Activated CD4-positive, alpha-beta memory T cell treated with anti-CD3 and anti-CD28 coated beads for 36 hours (primary cell): ENCODE measurements at regions not wholly inside any gene's neighbourhood (a gene's known extent, or its start where the extent isn't known, plus 50 kb on each side); places are given as distances from the start of the nearest gene placed in this dataset.
A peak's percentile ranks its signal among the peaks of the same experiment; 100 is the strongest.

Experiments
- CTCF ChIA-PET: fragments of 350-600 bp; sonication (Branson Sonifier 250); formaldehyde crosslinking; loops from one replicate; lab custom pipeline; 2021; ENCODE audit warnings: antibody characterized with exemption, inconsistent platforms; lab: Charles Lee
- POLR2A ChIA-PET: fragments of 350-600 bp; sonication (Branson Sonifier 250); formaldehyde crosslinking; loops from one replicate; lab custom pipeline; 2021; ENCODE audit warnings: antibody characterized with exemption; lab: Charles Lee
- DNase-seq: peaks from one replicate; pipeline ENCODE4 v3.0.0-alpha.2; 2020
- H3K27ac Mint-ChIP-seq: one replicate; pipeline ENCODE4 v1.8.0; 2021; ENCODE audit warnings: mixed read lengths
- H3K27me3 Mint-ChIP-seq: one replicate; pipeline ENCODE4 v1.8.0; 2021; ENCODE audit warnings: mixed read lengths
- H3K36me3 Mint-ChIP-seq: one replicate; pipeline ENCODE4 v1.8.0; 2021; ENCODE audit warnings: mixed read lengths
- H3K4me1 Mint-ChIP-seq: one replicate; pipeline ENCODE4 v1.8.0; 2021; ENCODE audit warnings: low read depth, mixed read lengths
- H3K4me3 Mint-ChIP-seq: one replicate; pipeline ENCODE4 v1.8.0; 2021; ENCODE audit warnings: mild to moderate bottlenecking, mixed read lengths
- H3K9me3 Mint-ChIP-seq: one replicate; pipeline ENCODE4 v1.8.0; 2021; ENCODE audit warnings: mixed read lengths
- intact Hi-C: fragments of 100-400 bp; cut with micrococcal nuclease; formaldehyde crosslinking; loops from one replicate; pipeline ENCODE4 v1.15.1; 2023

DNA sequence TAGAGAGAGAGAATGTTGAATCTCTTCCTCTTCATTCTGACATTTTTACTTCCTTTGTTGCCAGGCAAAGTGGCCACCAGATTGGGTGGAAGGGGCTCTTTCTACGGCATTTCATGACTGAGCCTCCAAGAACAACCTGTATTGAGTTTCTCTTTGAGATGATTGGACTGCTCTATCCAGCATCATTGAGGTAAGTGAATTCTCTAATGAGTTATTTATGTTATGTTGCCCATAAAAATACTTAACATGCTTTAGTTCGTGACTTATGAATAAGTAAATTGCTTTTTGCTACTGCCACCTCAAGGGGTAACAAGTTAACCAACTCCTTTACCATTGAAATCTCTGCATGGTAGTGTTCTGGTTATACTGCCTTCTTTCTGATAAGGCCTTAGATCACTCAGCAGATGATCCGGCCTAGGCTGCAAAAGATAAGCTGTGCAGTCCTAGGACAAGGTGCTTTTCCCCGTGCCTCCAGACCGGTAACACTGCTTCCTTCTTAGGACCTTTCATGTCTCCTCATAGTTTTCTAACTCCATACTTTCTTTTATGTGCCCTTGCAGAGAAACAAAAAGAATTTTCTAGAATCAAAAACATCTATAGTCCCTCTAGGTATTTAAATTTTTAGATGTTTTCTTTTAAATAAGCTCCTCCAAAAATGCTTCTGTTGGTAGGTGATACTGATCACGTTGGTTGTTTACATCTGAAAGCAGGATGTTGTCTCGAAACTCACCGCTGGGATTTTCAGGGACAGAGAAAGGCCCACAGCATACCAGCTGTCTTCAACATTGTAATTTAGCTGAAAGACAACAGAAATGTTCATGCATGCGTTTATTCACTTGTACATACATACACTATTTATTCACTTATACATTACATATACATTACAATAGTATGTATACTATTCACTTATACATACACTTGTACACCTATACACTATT is 157.1 kb upstream of the RBPJ start:
- ChIA-PET CTCF (no interaction called here), POLR2A (no interaction called here)
- H3K27ac Mint-ChIP-seq, result no peak overlapping the region
- peaks cover 11% of the 10 kb centered on the region for H3K4me1 Mint-ChIP-seq
- peaks cover 4% of the 10 kb centered on the region for H3K36me3 Mint-ChIP-seq
- no peaks in the 10 kb centered on the region for H3K27me3 Mint-ChIP-seq
- H3K4me3 Mint-ChIP-seq, result no peak overlapping the region
- H3K9me3 Mint-ChIP-seq, result peaks cover 13% of the 10 kb centered on the region
- intact Hi-C loops, result no loop called here
- no peak for DNase-seq

GRCh38 chr4:26171501-26171900 is 149.3 kb upstream of the RBPJ start:
- CTCF ChIA-PET, result no interaction called here
- H3K27me3 Mint-ChIP-seq, result no peaks in the 10 kb centered on the region
- DNase-seq, result no peak
- H3K36me3 Mint-ChIP-seq, result no peaks in the 10 kb centered on the region
- H3K4me3 Mint-ChIP-seq, result no peak overlapping the region
- POLR2A ChIA-PET, result no interaction called here
- H3K4me1 Mint-ChIP-seq, result peaks cover 14% of the 10 kb centered on the region
- intact Hi-C loops, result no loop called here
- H3K9me3 Mint-ChIP-seq, result peaks cover 2% of the 10 kb centered on the region
- no peak overlapping the region for H3K27ac Mint-ChIP-seq

GRCh38 chr4:26171941-26172340 is 148.9 kb upstream of the RBPJ start:
- no peak overlapping the region for H3K27ac Mint-ChIP-seq
- POLR2A ChIA-PET, result no interaction called here

DNA sequence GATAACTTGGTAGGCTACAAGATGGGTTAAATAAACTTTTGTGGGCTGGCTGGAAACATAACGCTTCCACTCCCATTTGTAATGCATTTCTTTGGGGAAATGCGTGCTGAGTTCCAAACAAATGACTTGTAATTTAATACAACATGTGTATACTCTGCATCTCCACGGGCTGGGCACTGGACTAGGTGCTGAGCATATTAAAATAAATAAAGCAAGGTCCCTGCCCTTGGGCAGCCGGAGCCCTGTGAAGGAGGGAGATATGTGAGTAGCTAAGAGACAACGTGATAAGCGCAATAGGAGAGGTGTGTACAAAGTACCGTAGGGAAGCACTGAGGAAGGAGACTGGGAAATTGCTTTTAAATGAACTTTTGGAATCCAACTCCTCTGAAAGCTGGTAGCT is 147.2 kb upstream of the RBPJ start:
- ChIA-PET CTCF (interaction anchor here (1.2 kb wide), 1 partner anchor 157 kb away, joined by 5 read pairs; no protein-coding TSS in a partner anchor), POLR2A (no interaction called here)
- intact Hi-C loops, result loop anchor here (2.0 kb wide), 1 partner anchor 23 kb away; no protein-coding TSS in a partner anchor
- Mint-ChIP-seq H3K4me3 (no peak overlapping the region), H3K9me3 (no peaks in the 10 kb centered on the region), H3K27ac (no peak overlapping the region), H3K4me1 (peaks cover 17% of the 10 kb centered on the region), H3K27me3 (no peaks in the 10 kb centered on the region), H3K36me3 (no peaks in the 10 kb centered on the region)
- DNase-seq, result no peak

More at GRCh38 chr4:26171941-26172340, 148.9 kb upstream of the RBPJ start:
- intact Hi-C loops, result no loop called here
- CTCF ChIA-PET, result no interaction called here
- Mint-ChIP-seq H3K36me3 (no peaks in the 10 kb centered on the region), H3K27me3 (no peaks in the 10 kb centered on the region), H3K4me3 (no peak overlapping the region), H3K4me1 (peaks cover 14% of the 10 kb centered on the region), H3K9me3 (peaks cover 2% of the 10 kb centered on the region)
- DNase-seq, result no peak

DNA sequence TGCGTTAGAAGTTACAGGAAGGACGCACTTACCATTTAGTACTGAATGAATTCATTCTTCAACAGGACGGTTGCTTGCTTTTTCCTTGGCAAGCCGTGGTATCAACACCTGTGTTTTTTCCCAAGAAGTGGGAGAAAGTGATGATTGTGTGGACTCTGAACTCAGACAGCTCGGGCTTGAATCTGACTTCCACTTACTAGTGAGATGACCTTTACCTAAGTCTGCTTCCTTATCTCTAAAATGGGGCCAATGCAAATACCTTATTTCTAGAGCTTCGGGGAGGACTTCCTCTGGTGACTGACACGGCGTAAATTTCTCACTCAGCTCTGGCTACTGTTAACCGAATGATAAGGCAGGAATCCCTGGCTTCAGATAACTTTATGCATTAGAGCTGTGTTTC is 146.8 kb upstream of the RBPJ start:
- ChIA-PET POLR2A (interaction anchor here (0.9 kb wide), 1 partner anchor 146 kb away, joined by 3 read pairs; no protein-coding TSS in a partner anchor), CTCF (interaction anchor here (1.2 to 1.6 kb wide), 2 partner anchors 12 to 156 kb away, joined by 5 to 6 read pairs; no protein-coding TSS in a partner anchor)
- intact Hi-C loops, result loop anchor here (2.0 kb wide), 1 partner anchor 23 kb away; no protein-coding TSS in a partner anchor

GRCh38 chr4:26175006-26175786 is 145.6 kb upstream of the RBPJ start:
- H3K4me3 Mint-ChIP-seq, result no peak overlapping the region
- H3K27ac Mint-ChIP-seq, result peak overlapping the region; percentile 71
- no peaks in the 10 kb centered on the region for H3K27me3 Mint-ChIP-seq
- POLR2A ChIA-PET, result interaction anchor here (0.6 to 1.0 kb wide), 6 partner anchors 19 to 572 kb away, joined by 3 read pairs; no protein-coding TSS in a partner anchor
- no peaks in the 10 kb centered on the region for H3K36me3 Mint-ChIP-seq
- CTCF ChIA-PET, result interaction anchor here (0.6 to 1.6 kb wide), 3 partner anchors 13 to 114 kb away, joined by 3 to 6 read pairs (median 3); no protein-coding TSS in a partner anchor
- H3K9me3 Mint-ChIP-seq, result no peaks in the 10 kb centered on the region
- peak; percentile 71 for DNase-seq
- intact Hi-C loops, result loop anchor here (1.0 to 5.0 kb wide), 5 partner anchors 24 to 237 kb away; no protein-coding TSS in a partner anchor
- peaks cover 31% of the 10 kb centered on the region for H3K4me1 Mint-ChIP-seq

More for the DNA sequence above, 146.8 kb upstream of the RBPJ start:
- Mint-ChIP-seq H3K4me3 (no peak overlapping the region), H3K27ac (peak overlapping the region; percentile 26), H3K36me3 (no peaks in the 10 kb centered on the region), H3K27me3 (no peaks in the 10 kb centered on the region), H3K4me1 (peaks cover 21% of the 10 kb centered on the region), H3K9me3 (no peaks in the 10 kb centered on the region)
- DNase-seq, result no peak

DNA sequence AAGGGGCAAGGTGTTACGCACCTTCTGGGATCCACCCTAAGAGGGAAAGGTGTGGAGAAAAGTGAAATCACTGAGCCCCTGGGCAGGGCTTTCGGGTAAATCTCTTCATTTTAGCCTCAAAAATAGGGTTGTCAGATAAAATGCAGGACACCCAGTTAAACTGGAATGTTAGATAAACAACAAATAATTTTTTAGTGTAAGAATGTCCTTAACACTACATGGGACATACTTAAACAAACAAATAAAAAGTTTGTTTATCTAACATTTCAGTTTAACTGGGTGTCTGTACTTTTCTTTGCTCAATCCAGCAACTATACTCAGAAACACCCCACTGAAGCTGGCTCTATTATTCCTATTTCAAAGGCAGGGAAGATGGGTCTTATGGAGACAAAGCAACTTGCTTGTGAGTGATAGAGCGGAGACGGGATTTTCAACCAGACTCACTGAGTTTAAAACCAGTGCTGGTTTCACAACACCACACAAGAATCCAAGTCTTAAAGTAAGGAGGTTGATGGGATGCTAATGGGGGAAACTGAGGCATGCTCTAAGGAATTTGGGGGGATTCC is 144.8 kb upstream of the RBPJ start:
- no peaks in the 10 kb centered on the region for H3K36me3 Mint-ChIP-seq
- H3K4me3 Mint-ChIP-seq, result no peak overlapping the region
- ChIA-PET POLR2A (interaction anchor here (1.4 to 1.5 kb wide), 2 partner anchors 94 to 101 kb away, joined by 4 to 6 read pairs; no protein-coding TSS in a partner anchor), CTCF (no interaction called here)
- peaks cover 31% of the 10 kb centered on the region for H3K4me1 Mint-ChIP-seq
- no peaks in the 10 kb centered on the region for H3K9me3 Mint-ChIP-seq
- H3K27ac Mint-ChIP-seq, result peak overlapping the region; percentile 64
- intact Hi-C loops, result loop anchor here (1.0 to 5.0 kb wide), 5 partner anchors 25 to 236 kb away; no protein-coding TSS in a partner anchor
- H3K27me3 Mint-ChIP-seq, result no peaks in the 10 kb centered on the region
- no peak for DNase-seq

DNA sequence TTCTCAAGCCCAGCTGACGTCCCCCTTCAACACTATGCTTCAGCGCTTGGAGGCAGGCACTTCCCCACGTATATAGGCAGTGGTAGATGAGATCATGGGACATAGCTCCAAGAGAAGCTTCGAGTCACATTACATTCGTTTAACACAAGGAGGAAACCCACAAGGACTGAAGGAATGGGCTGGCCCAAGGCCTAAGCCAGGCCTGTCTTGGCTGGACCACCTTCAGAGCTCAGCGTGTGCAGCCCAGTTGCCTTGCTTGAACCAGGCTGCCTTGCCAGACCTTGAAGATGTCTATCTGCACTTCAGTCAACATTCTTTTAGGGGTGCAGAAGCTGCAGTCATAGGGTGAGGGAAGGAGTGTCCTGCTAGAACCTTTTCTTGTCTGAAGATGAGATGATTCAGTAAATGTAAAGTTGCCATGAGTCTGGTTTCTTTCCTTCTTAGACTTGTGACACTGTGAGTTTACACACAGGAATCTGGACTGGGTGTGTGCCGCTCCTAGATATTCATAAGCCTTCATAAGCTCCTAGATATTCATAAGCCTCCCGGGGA is 144.1 kb upstream of the RBPJ start:
- POLR2A ChIA-PET, result interaction anchor here (0.5 to 1.5 kb wide), 3 partner anchors 95 to 102 kb away, joined by 4 to 6 read pairs (median 4); no protein-coding TSS in a partner anchor
- CTCF ChIA-PET, result interaction anchor here (1.9 kb wide), 1 partner anchor 116 kb away, joined by 6 read pairs; no protein-coding TSS in a partner anchor
- H3K4me1 Mint-ChIP-seq, result peaks cover 34% of the 10 kb centered on the region
- H3K9me3 Mint-ChIP-seq, result no peaks in the 10 kb centered on the region
- H3K4me3 Mint-ChIP-seq, result no peak overlapping the region
- no peaks in the 10 kb centered on the region for H3K36me3 Mint-ChIP-seq
- intact Hi-C loops, result loop anchor here (5.0 kb wide), 3 partner anchors 44 to 236 kb away; no protein-coding TSS in a partner anchor
- no peaks in the 10 kb centered on the region for H3K27me3 Mint-ChIP-seq
- no peak for DNase-seq
- no peak overlapping the region for H3K27ac Mint-ChIP-seq

DNA sequence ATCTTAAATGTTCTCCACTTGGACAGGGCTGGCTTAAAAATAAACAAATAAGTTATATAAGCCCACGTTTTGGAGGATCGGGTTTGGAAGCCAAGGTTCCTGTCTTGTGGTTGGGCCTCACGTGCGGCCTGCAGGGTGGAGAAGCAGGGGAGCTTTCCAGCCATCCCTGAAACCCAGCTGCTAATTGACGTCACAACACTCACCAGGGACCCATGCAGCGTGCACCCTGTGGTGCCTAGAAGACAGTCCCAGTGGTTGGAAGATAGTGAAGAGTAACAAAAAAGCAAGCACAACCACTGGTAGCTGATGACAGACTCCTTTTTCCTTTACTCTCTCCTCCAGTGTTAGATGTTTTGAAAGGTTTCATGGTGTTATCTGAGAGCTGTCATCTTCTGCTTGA is 142.0 kb upstream of the RBPJ start:
- H3K27me3 Mint-ChIP-seq, result no peaks in the 10 kb centered on the region
- peak; percentile 44 for DNase-seq
- H3K27ac Mint-ChIP-seq, result peak overlapping the region; percentile 82
- H3K9me3 Mint-ChIP-seq, result no peaks in the 10 kb centered on the region
- intact Hi-C loops, result loop anchor here (1.0 to 5.0 kb wide), 9 partner anchors 14 to 233 kb away; no protein-coding TSS in a partner anchor
- H3K4me3 Mint-ChIP-seq, result no peak overlapping the region
- POLR2A ChIA-PET, result interaction anchor here (0.8 to 2.0 kb wide), 6 partner anchors 16 to 140 kb away, joined by 3 to 7 read pairs (median 6); no protein-coding TSS in a partner anchor
- H3K4me1 Mint-ChIP-seq, result peaks cover 33% of the 10 kb centered on the region
- H3K36me3 Mint-ChIP-seq, result no peaks in the 10 kb centered on the region
- CTCF ChIA-PET, result interaction anchor here (0.6 to 1.7 kb wide), 11 partner anchors 14 to 191 kb away, joined by 3 to 7 read pairs (median 4); no protein-coding TSS in a partner anchor

DNA sequence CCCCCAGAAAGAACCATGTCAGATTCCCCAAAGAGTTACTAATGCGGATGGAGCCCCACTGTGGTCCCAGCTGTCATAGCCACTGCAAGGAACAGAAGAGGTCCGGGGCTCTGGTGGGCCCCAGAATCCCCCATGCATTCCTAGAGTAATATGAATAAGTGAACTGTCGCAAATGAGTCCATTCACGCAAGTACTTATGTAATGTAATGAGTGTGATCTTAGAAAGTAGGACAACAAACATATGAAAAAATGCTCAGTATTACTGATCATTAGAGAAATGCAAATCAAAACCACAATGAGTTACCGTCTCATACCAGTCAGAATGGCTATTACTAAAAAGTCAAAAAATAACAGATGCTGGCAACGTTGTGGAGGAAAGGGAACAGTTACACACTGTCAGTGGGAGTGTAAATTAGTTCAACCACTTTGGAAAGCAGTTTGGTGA is 141.5 kb upstream of the RBPJ start:
- CTCF ChIA-PET, result interaction anchor here (0.6 to 1.7 kb wide), 9 partner anchors 14 to 141 kb away, joined by 3 to 7 read pairs (median 4); no protein-coding TSS in a partner anchor
- H3K4me1 Mint-ChIP-seq, result peaks cover 29% of the 10 kb centered on the region
- peak; percentile 72 for DNase-seq
- intact Hi-C loops, result loop anchor here (1.0 to 5.0 kb wide), 9 partner anchors 14 to 233 kb away; no protein-coding TSS in a partner anchor
- H3K36me3 Mint-ChIP-seq, result no peaks in the 10 kb centered on the region
- POLR2A ChIA-PET, result interaction anchor here (0.8 to 2.0 kb wide), 6 partner anchors 15 to 140 kb away, joined by 3 to 7 read pairs (median 6); no protein-coding TSS in a partner anchor
- H3K4me3 Mint-ChIP-seq, result no peak overlapping the region
- no peaks in the 10 kb centered on the region for H3K27me3 Mint-ChIP-seq
- no peaks in the 10 kb centered on the region for H3K9me3 Mint-ChIP-seq
- peak overlapping the region; percentile 82 for H3K27ac Mint-ChIP-seq
